H1 (cell line): ENCODE measurements at regions not wholly inside any gene's neighbourhood (a gene's known extent, or its start where the extent isn't known, plus 50 kb on each side); places are given as distances from the start of the nearest gene placed in this dataset.

Experiments used
- CTCF ChIA-PET: fragments of 300-600 bp; sonication (Branson Sonifier 250); formaldehyde crosslinking; loops from one replicate; lab custom pipeline; 2021; ENCODE audit not compliant: partially characterized antibody; lab: Charles Lee
- POLR2A ChIA-PET: fragments of 300-600 bp; sonication (Branson Sonifier 250); formaldehyde crosslinking; loops from one replicate; lab custom pipeline; 2021; ENCODE audit warnings: inconsistent platforms; ENCODE audit not compliant: partially characterized antibody; lab: Charles Lee
- DNase-seq, 2 experiments: peaks; one replicate each; pipeline versions ENCODE4 v3.0.0 to v3.0.0-alpha.2; 2010 to 2022; ENCODE audit warnings: low spot score in 2 of 2, low read depth in 1 of 2, mixed read lengths in 1 of 2
- FAIRE-seq: peaks from 2 replicates; lab custom pipeline; 2011; peaks lifted over from hg19 to GRCh38; lab: Jason Lieb, UNC
- H2AFZ ChIP-seq: 2 replicates; pipeline ENCODE4 v1.8.1; 2012; ENCODE audit warnings: low read length, inconsistent platforms
- H2AK5ac ChIP-seq: 2 replicates; pipeline ENCODE4 v1.6.1; 2013; ENCODE audit warnings: low read depth, low read length
- H2BK120ac ChIP-seq: replicated peaks from 2 replicates; pipeline ENCODE3; 2013; ENCODE audit warnings: low read depth, low read length, inconsistent platforms
- H2BK12ac ChIP-seq: 2 replicates; pipeline ENCODE4 v1.6.1; 2013; ENCODE audit warnings: low read depth, low read length
- H2BK15ac ChIP-seq: 2 replicates; pipeline ENCODE4 v1.6.1; 2013; ENCODE audit warnings: low read length
- H2BK20ac ChIP-seq: 2 replicates; pipeline ENCODE4 v1.6.1; 2013; ENCODE audit warnings: low read length
- H2BK5ac ChIP-seq: 2 replicates; pipeline ENCODE4 v1.6.1; 2013; ENCODE audit warnings: low read depth, low read length
- H3K14ac ChIP-seq: 2 replicates; pipeline ENCODE4 v1.6.1; 2013; ENCODE audit warnings: inconsistent platforms; ENCODE audit not compliant: insufficient read length
- H3K18ac ChIP-seq: 2 replicates; pipeline ENCODE4 v1.6.1; 2013; ENCODE audit warnings: low read length; ENCODE audit errors: extremely low read depth
- H3K23ac ChIP-seq: 2 replicates; pipeline ENCODE4 v1.6.1; 2013; ENCODE audit warnings: inconsistent platforms; ENCODE audit not compliant: insufficient read length
- H3K23me2 ChIP-seq: 2 replicates; pipeline ENCODE4 v1.6.1; 2013; ENCODE audit warnings: low read depth, low read length
- H3K27ac ChIP-seq: 2 replicates; pipeline ENCODE4 v1.6.1; 2011; ENCODE audit warnings: low read depth, low read length, inconsistent platforms
- H3K27me3 ChIP-seq, 4 experiments: replicated peaks in 1 of 4; 1 replicate in 1 of 4; 2 replicates in 3 of 4; pipeline versions ENCODE4 v1.6.1 to v1.8.1; 2011 to 2013; ENCODE audit warnings: low read length in 3 of 4, mild to moderate bottlenecking in 3 of 4, inconsistent platforms in 2 of 4, mixed read lengths in 2 of 4, moderate library complexity in 1 of 4; ENCODE audit not compliant: control insufficient read depth in 3 of 4, insufficient read depth in 3 of 4; ENCODE audit errors: extremely low read depth in 1 of 4
- H3K36me3 ChIP-seq, 4 experiments: 2 replicates each; pipeline versions ENCODE4 v1.6.1 to v1.8.1; 2011 to 2013; ENCODE audit warnings: mild to moderate bottlenecking in 4 of 4, low read length in 3 of 4, moderate library complexity in 2 of 4, control low read depth in 1 of 4, inconsistent platforms in 1 of 4; ENCODE audit not compliant: insufficient read depth in 4 of 4, control insufficient read depth in 2 of 4
- H3K4ac ChIP-seq: replicated peaks from 2 replicates; pipeline ENCODE3; 2013; ENCODE audit warnings: low read length, low read depth, mixed read lengths, inconsistent platforms; ENCODE audit not compliant: insufficient read length
- H3K4me1 ChIP-seq, 4 experiments: replicated peaks in 1 of 4; 1 replicate in 1 of 4; 2 replicates in 3 of 4; pipeline versions ENCODE4 v1.6.1 to v1.8.1; 2011 to 2013; ENCODE audit warnings: low read length in 3 of 4, inconsistent platforms in 2 of 4, mixed read lengths in 1 of 4; ENCODE audit not compliant: insufficient read depth in 4 of 4, control insufficient read depth in 3 of 4
- H3K4me2 ChIP-seq, 2 experiments: 2 replicates each; pipeline versions ENCODE4 v1.6.1 to v1.8.1; 2011 to 2013; ENCODE audit warnings: low read depth in 2 of 2, low read length in 2 of 2, control low read depth in 1 of 2, inconsistent platforms in 1 of 2, mild to moderate bottlenecking in 1 of 2; ENCODE audit not compliant: insufficient read depth in 1 of 2
- H3K4me3 ChIP-seq, 4 experiments: fragments of 200-600, 300-600 bp in 1 of 4; sonication (generic), shearing (Covaris generic), sonication (Bioruptor Twin) in 1 of 4; 2 replicates each; pipeline versions ENCODE4 v1.5.1 to v1.8.1; 2011 to 2016; ENCODE audit warnings: low read length in 4 of 4, low read depth in 3 of 4, control low read depth in 2 of 4, inconsistent platforms in 2 of 4, mild to moderate bottlenecking in 2 of 4, mixed read lengths in 1 of 4, moderate library complexity in 1 of 4; ENCODE audit not compliant: insufficient read depth in 2 of 4; ENCODE audit errors: extremely low read depth in 1 of 4
- H3K56ac ChIP-seq: replicated peaks from 2 replicates; pipeline ENCODE3; 2013; ENCODE audit warnings: low read depth, mild to moderate bottlenecking, mixed read lengths, low read length, inconsistent platforms; ENCODE audit not compliant: insufficient read length
- H3K79me1 ChIP-seq: 2 replicates; pipeline ENCODE4 v1.6.1; 2013; ENCODE audit warnings: low read depth, low read length, control low read depth
- H3K79me2 ChIP-seq, 2 experiments: 2 replicates each; pipeline versions ENCODE4 v1.6.1 to v1.8.1; 2012 to 2013; ENCODE audit warnings: low read length in 2 of 2, mild to moderate bottlenecking in 2 of 2, inconsistent platforms in 1 of 2; ENCODE audit not compliant: insufficient read depth in 2 of 2, control insufficient read depth in 1 of 2
- H3K9ac ChIP-seq, 4 experiments: replicated peaks in 1 of 4; 1 replicate in 1 of 4; 2 replicates in 3 of 4; pipeline versions ENCODE4 v1.6.1 to v1.8.1; 2011 to 2013; ENCODE audit warnings: low read depth in 3 of 4, low read length in 3 of 4, control low read depth in 2 of 4, mild to moderate bottlenecking in 2 of 4, moderate library complexity in 2 of 4, inconsistent platforms in 1 of 4; ENCODE audit errors: extremely low read depth in 1 of 4
- H3K9me3 ChIP-seq, 2 experiments: 2 replicates each; pipeline versions ENCODE4 v1.6.1 to v1.8.1; 2012 to 2013; ENCODE audit warnings: mild to moderate bottlenecking in 2 of 2, moderate library complexity in 2 of 2, control low read depth in 1 of 2, inconsistent platforms in 1 of 2, low read depth in 1 of 2, low read length in 1 of 2, mixed read lengths in 1 of 2; ENCODE audit not compliant: insufficient read depth in 2 of 2
- H4K20me1 ChIP-seq, 2 experiments: replicated peaks in 1 of 2; 2 replicates each; pipeline versions ENCODE3 to v1.8.1; 2011 to 2013; ENCODE audit warnings: inconsistent platforms in 2 of 2, low read length in 2 of 2, mild to moderate bottlenecking in 1 of 2; ENCODE audit not compliant: insufficient read depth in 2 of 2, control insufficient read depth in 1 of 2
- H4K5ac ChIP-seq: 2 replicates; pipeline ENCODE4 v1.6.1; 2013; ENCODE audit warnings: low read length, low read depth, mixed read lengths, inconsistent platforms; ENCODE audit not compliant: insufficient read length
- H4K8ac ChIP-seq: 2 replicates; pipeline ENCODE4 v1.8.0; 2013; ENCODE audit warnings: mild to moderate bottlenecking, moderate library complexity, low read length, inconsistent platforms; ENCODE audit not compliant: insufficient read depth; ENCODE audit errors: extremely low read depth
- H4K91ac ChIP-seq: replicated peaks from 2 replicates; pipeline ENCODE3; 2013; ENCODE audit warnings: low read length, mixed read lengths, inconsistent platforms; ENCODE audit not compliant: insufficient read length
- ATF3 ChIP-seq: IDR thresholded peaks from 2 replicates; pipeline ENCODE4 v1.6.1; 2011; ENCODE audit warnings: low read depth, mild to moderate bottlenecking, low read length; ENCODE audit not compliant: insufficient read depth
- CTBP2 ChIP-seq: IDR thresholded peaks from 2 replicates; pipeline ENCODE4 v1.7.0; 2011; ENCODE audit warnings: borderline replicate concordance, mild to moderate bottlenecking, moderate library complexity, mixed read lengths, low read length; ENCODE audit not compliant: insufficient read depth, insufficient read length
- EZH2 ChIP-seq: fragments of 200-600 bp; sonication (generic); IDR thresholded peaks from 2 replicates; pipeline ENCODE4 v1.7.1; 2012; ENCODE audit warnings: low read depth, mild to moderate bottlenecking, moderate library complexity, low read length, inconsistent platforms; ENCODE audit not compliant: severe bottlenecking
- FOSL1 ChIP-seq: IDR thresholded peaks from 2 replicates; pipeline ENCODE4 v1.6.1; 2011; ENCODE audit warnings: mild to moderate bottlenecking, low read depth, low read length, moderate library complexity; ENCODE audit not compliant: insufficient read depth
- KDM4A ChIP-seq: IDR thresholded peaks from one replicate; pipeline ENCODE4 v1.7.1; 2012; ENCODE audit warnings: low read depth, mild to moderate bottlenecking, moderate library complexity, low read length, inconsistent platforms; ENCODE audit not compliant: severe bottlenecking
- POLR2A ChIP-seq, 2 experiments: IDR thresholded peaks; 1 replicate in 1 of 2; 2 replicates in 1 of 2; pipeline ENCODE4 v1.6.1; 2011; ENCODE audit warnings: low read depth in 2 of 2, low read length in 2 of 2, mild to moderate bottlenecking in 2 of 2; ENCODE audit errors: control extremely low read depth in 1 of 2
- POU5F1 ChIP-seq: IDR thresholded peaks from 2 replicates; pipeline ENCODE4 v1.6.1; 2011; ENCODE audit warnings: low read depth, mild to moderate bottlenecking, low read length, moderate library complexity
- SAP30 ChIP-seq: fragments of 300-600 bp; sonication (generic); IDR thresholded peaks from 2 replicates; pipeline ENCODE4 v1.7.1; 2012; ENCODE audit warnings: low read length, moderate library complexity, mild to moderate bottlenecking, inconsistent platforms; ENCODE audit not compliant: insufficient read depth, insufficient replicate concordance
- SP2 ChIP-seq: IDR thresholded peaks from 2 replicates; pipeline ENCODE4 v1.6.1; 2012; ENCODE audit warnings: mild to moderate bottlenecking, low read length, inconsistent platforms
- TAF7 ChIP-seq: optimal IDR thresholded peaks from 2 replicates; pipeline ENCODE3; 2011; ENCODE audit warnings: low read depth, mild to moderate bottlenecking, inconsistent platforms, low read length, moderate library complexity, borderline replicate concordance
- ZNF274 ChIP-seq: IDR thresholded peaks from 2 replicates; pipeline ENCODE4 v1.7.0; 2012; ENCODE audit warnings: low read length, borderline replicate concordance; ENCODE audit errors: extremely low read depth
- WGBS, 2 experiments: shearing (Covaris generic) in 1 of 2; methylation state at CpG; one replicate each; pipeline versions ENCODE4 v1.1.6 to v1.1.7; 2013 to 2015; ENCODE audit warnings: low lambda C conversion rate in 2 of 2, mixed read lengths in 2 of 2, inconsistent platforms in 1 of 2, low coverage in 1 of 2, missing lambda C conversion rate in 1 of 2; ENCODE audit not compliant: insufficient replicate concordance in 2 of 2, insufficient coverage in 1 of 2, insufficient read length in 1 of 2; ENCODE audit errors: extremely low coverage in 1 of 2, missing lambda C conversion rate in 1 of 2; 5-methylcytosine and 5-hydroxymethylcytosine counted together

DNA sequence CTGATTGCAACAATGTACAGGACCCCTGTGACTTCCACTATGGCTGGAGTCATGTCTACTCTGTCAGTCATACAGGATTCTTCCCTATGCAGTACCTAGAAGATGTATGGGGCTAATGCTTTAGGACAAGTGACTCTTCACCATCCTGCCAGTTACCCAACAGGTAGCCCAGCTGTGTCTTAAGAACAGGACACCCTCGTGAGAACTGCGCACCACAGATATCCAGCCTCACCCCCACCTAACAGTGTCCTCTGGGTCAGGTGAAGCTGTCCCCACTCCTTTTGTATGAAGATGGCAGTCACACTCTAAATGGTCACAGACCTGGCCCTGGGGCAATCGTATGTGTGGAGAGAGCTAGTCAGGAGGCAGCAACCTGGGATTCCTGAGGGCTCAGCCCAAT is 191.6 kb downstream of the C6orf118 start:
- ChIA-PET POLR2A (no interaction called here), CTCF (interaction anchor here (0.9 to 1.5 kb wide), 3 partner anchors 20 to 185 kb away, joined by 3 read pairs; no protein-coding TSS in a partner anchor)
- Histone ChIP-seq H3K9ac (no peak overlapping the region), H2BK120ac (no peak overlapping the region), H3K23me2 (no peaks in the 10 kb centered on the region), H3K4me1 (peaks cover 0 to 3% (median 2%) of the 10 kb centered on the region in 4 experiments; a peak in 3 of 7 replicates), H2AFZ (no peak overlapping the region), H3K18ac (no peak overlapping the region), H4K91ac (no peak overlapping the region), H3K4me2 (no peak overlapping the region), H3K4me3 (no peak overlapping the region), H3K4ac (no peak overlapping the region), H3K79me1 (no peaks in the 10 kb centered on the region), H2BK15ac (no peak overlapping the region), H3K9me3 (no peaks in the 10 kb centered on the region; a peak in 1 of 4 replicates), H3K36me3 (no peaks in the 10 kb centered on the region), H2BK12ac (no peak overlapping the region), H3K27ac (no peak overlapping the region), H3K23ac (no peak overlapping the region), H4K8ac (no peak overlapping the region), H2AK5ac (no peak overlapping the region), H2BK5ac (no peak overlapping the region), H2BK20ac (no peak overlapping the region), H3K56ac (no peak overlapping the region), H3K27me3 (no peaks in the 10 kb centered on the region), H3K14ac (no peak overlapping the region), H3K79me2 (no peaks in the 10 kb centered on the region), H4K5ac (no peak overlapping the region), H4K20me1 (no peaks in the 10 kb centered on the region)
- 89% methylated on average over 3 of the region's 3 CpGs; no CpG with 5 or more reads in 1 of the 2 experiments for WGBS, 2 experiments
- DNase-seq = no peak
- FAIRE-seq = no peak
- TF ChIP-seq POLR2A (IDR thresholded peaks at IDR 0.05; ENCODE audit: control extremely low read depth in 1 of 2, low read depth in 2 of 2, low read length in 2 of 2) (no peak), CTBP2 (no peak), TAF7 (no peak), FOSL1 (no peak), SP2 (no peak), POU5F1 (no peak), SAP30 (no peak), KDM4A (no peak), ZNF274 (no peak), EZH2 (no peak), ATF3 (no peak)
